HL-60/S4 treated with retinoic acid at 250 ng/mL for 4 days and 3 days (cell line): ENCODE measurements at regions not wholly inside any gene's neighbourhood (a gene's known extent, or its start where the extent isn't known, plus 50 kb on each side); places are given as distances from the start of the nearest gene placed in this dataset.

Experiments
- in situ Hi-C: fragments of 300-500 bp; cut with MboI; formaldehyde crosslinking; loops from 2 replicates; pipeline ENCODE4 v1.7.0; 2022; ENCODE audit warnings: low sequenced_read_pairs

DNA sequence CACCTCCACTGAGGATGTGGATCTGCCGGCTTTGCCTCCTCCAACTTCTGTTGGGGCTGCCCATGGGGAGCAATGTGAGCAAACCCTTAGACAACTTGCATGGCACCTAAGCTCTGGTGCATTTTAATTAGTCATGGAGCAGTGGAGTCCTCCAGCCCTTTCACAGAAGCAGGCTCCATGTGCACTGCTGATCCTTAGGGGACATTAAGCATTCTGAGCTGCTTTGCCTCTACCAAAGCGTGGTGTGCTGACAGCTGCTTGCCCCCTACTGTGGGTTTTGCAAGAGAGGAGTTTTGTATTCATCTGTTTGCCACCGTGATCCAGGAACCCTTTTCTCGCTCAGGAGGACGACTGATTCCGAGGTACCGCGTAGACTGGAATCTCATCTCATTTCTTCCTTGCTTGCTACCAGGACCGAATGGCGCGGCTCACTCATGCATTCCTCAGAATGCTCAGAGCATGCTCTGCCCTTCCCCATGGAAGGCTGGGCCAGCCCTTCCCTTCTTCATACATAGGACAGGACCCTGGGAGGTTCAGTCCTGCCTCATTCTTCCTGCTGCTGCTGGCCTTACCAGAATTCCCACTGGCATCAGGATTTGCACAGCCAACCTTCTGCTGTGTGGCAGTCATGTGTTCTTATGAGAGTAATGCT lies 432.5 kb downstream of the GADD45G start:
- in situ Hi-C loops, result no loop called here

DNA sequence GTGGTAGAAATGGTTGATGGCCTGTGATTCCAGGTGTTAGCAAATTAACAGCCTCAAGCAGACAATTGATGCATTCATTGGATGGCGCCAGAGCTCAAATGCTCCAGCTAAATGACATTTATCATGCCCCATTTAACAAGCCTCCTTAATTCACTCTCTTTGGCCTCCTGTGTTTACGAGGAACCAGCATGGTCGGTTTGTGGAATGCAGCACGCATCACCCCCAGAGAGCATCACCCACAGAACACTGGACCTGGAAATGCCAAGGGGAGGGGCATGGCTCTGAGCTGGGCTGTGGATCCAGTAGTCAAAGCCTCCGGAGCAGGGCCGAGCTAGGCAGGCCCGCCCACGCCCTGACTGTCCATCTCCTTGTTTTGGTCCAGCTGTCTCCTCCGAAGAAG lies 434.0 kb downstream of the GADD45G start:
- in situ Hi-C loops, result no loop called here

DNA sequence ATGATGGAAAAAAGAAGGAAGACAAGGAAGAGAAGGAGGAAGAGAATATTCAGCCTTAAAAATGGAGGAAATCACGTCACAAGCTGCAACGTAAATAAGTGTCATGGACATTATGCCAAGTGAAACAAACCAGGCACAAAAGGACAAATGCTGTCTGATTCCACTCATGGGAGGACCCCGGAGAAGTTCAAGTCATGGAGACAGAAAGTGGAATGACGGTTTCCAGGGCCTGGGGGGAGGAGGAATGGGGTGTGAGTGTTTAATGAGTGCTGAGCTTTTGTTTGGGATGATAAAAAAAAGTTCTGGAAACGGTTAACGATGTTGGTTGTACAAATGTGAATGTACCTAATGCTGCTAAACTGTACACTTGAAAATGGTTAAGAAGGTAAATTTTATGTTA lies 439.5 kb downstream of the GADD45G start:
- in situ Hi-C loops, result no loop called here

DNA sequence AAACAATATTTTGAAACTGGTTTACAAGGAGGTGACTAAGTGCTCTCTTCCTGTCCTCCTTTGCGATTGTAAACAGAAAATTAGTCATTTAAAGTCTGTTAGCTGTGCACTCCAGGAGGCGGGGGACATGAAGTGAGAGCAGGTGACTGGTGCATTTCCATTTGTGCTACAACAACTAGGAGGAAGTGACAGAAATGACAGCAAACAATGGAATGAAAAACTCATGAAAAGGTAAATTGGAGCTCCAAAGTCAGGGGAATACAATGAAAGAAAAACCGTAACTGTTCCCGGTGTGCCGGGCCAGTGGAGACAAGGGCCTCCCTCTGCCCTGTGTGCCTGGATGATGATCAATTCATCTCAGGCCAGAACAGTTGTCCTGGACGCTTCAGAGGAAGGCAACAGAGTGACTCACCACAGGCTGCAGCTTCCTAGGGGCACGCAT lies 439.9 kb downstream of the GADD45G start:
- in situ Hi-C loops, result no loop called here

DNA sequence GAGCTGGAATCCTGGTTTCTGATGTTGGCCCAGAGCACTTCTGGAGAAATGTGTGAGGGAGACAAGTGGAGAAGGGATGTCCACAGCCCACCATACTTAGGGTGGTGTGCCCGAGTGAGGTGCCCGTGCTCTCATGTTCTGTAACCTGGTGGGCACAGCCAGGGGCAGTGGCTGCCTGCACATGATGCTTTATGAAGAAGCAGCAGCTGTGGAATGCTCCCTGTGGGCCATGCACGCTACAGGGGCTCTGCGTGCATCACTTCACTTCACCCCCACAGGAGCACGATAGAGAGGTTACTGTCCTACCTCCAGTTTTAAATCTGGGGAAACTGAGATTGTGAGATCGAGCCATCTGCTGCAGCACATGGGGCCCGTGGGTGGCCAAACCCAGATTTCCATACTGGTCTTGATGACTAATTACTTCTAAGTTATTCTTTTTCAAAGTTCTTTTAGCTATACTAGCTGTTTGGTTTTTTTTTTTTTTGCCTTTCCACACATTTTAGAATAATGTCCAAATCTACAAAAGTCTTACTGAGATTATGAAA lies 441.6 kb downstream of the GADD45G start:
- in situ Hi-C loops, result no loop called here

DNA sequence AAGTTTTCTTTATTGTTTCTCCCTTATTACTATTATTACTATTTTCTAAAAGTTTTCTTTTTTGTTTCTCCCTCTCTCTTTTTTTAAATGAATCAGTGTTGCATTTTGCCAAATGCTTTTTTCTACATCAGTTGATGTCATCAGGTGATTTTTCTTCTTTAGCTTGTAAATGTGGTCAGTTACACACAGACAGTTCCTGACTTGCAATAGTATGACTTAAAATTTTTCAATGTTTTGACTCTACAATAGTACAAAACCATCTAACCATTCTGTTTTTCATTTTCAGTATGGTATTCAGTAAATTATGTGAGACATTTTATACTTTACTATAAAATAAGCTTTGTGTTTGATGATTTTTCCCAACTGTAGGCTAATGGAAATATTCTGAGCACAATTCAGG lies 443.0 kb downstream of the GADD45G start:
- in situ Hi-C loops, result no loop called here

DNA sequence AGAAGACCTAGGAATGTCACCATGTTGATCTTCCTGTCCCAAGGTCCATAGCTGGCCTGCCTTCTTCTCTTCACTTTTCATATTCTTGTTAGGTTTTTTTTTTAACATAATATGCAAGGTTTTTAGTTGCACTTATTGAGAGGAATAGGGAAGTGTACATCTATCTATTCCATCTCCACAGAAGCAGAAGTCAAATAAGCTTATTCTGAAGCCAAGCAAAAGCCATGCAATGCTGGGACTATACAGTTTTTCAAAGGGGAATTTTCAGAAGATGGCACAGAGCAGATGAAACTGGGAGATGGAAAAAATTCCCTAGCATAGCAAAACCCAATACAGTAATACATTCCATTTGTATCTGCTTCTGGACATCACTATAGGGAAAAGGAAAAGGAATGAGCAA lies 447.6 kb downstream of the GADD45G start:
- in situ Hi-C loops, result no loop called here

DNA sequence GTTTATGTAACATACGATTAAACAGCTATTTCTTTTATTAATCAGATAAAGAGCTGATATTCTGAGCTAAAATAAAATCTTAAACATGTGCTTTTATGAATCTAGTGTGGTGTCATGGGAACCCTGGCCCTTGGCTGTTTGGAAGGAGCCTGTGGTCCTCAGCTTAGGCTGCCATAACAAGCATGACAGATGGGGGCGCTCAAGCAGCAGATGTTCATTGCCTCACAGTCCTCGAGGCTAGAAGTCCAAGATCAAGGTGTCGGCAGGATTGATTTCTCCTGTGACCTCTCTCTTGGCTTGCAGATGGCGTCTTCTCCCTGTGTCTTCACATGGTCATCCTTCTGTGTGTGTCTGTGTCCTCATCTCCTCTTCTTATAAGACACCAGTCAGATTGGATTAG lies 448.2 kb downstream of the GADD45G start:
- in situ Hi-C loops, result no loop called here

DNA sequence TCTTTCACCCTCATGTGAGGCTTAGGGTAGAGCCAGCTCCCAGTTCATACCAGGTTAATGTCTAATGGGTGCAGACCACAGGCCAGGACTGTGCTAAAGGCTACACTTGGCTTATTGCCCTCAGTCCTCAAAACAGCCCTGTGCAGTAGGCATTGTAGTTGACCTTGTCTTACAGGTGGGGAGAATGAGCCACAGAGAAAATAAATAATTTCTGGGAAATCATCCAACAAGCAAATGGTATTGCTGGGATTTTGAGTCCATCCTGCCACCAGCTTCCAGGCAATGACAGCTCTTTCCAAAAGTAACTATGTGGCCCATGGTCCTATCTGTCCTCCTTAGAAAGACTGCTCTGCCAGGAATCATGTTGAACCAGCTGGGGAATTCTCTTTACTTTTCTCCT lies 450.0 kb downstream of the GADD45G start:
- in situ Hi-C loops, result no loop called here

DNA sequence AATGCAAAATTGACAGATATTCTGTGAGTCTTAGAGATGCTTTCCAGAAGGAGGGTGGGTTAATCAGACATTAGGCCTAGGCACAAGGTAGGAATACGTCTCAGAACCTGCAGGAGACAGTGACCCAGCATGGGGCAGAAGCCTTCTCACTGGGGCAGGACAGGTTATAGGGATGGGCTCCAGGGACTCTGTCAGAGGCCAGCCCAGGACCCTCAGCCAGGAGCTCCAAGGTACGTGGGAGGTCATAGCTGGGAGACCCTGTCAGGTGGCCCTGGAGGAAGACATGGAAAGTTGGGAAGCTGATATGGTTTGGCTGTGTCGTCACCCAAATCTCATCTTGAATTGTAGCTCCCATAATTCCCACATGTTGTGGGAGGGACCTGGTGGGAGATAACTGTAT lies 450.4 kb downstream of the GADD45G start:
- in situ Hi-C loops, result no loop called here

DNA sequence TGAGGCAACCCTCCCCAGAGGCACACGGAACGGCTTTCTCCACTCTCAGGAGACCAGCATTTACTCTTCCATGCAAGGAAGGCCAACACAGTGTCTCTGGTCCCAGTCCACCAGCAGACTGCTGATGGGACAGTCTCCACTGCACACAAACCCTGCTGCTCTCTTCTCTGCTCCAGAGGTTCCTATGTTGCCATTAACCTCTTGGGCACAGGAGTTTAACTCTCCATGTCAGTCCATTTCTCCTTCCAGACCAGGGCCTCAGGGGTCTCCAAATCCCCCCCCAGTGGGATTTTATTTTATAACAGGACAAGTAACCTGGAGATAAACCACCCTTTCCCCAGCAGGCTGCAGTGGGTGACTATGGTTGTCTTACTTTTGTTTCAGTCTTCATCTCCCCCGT lies 452.5 kb downstream of the GADD45G start:
- in situ Hi-C loops, result no loop called here

DNA sequence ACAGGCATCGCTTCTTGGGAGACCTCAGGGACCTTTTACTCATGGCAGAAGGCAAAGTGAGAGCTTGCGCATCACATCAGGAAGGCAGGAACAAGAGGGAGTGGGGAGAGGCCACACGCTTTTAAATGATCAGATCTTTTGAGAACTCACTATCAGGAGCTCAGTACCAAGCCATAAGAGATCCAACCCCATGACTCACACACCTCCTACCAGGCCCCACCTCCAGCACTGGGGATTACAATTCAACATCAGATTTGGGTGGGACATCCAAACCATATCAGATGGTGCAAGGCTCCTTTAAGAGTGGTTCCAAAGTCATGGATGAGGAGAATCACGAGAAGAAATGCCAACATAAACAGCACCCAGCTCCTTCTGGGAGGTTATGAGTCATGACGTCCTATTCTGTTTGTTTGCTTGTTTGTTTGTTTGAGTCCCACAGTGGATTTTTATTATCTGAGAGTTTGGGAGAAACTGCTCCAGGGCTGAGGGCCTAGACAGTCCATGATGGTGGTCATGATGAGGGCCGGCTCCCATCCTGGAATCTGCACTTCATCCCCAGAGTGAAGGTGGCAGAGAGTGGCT lies 453.5 kb downstream of the GADD45G start:
- in situ Hi-C loops, result no loop called here

DNA sequence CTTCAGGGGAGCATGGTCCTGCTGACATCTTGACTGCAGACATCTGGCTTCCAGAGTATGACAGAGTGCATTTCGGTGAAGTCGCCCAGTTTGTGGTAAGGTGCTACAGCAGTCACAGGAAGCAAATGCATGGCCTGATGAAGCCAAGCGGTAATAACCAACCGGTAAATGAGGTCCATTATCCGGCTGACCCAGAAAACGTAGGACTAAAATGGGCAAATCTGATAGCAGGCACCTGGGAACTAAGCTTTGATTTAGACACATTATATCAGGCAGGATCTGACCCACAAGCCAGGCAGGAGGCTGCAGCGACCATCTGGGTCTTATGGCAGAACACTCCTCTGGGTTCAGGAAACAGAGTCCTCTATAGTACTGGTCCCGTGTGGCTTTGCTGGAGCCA lies 454.6 kb downstream of the GADD45G start:
- in situ Hi-C loops, result no loop called here

DNA sequence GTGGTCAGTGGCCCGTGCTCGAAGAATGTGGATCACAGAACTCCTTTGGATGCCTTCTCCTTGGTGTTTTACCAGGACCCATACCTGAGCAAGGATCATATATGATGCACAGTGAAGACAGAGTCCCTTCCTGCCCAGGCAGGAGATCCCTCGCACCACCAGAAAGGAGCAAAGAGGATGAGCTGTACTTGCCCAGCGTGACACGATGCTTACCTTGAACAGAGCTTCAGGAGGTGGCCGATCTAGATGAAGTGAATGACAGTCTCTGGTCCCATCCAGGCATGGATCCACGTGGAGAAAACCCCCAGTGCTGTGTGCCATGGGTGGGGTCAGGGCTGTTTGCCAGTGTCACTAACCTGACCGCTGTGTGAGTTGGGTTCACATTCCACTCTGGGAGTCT lies 455.4 kb downstream of the GADD45G start:
- in situ Hi-C loops, result no loop called here

DNA sequence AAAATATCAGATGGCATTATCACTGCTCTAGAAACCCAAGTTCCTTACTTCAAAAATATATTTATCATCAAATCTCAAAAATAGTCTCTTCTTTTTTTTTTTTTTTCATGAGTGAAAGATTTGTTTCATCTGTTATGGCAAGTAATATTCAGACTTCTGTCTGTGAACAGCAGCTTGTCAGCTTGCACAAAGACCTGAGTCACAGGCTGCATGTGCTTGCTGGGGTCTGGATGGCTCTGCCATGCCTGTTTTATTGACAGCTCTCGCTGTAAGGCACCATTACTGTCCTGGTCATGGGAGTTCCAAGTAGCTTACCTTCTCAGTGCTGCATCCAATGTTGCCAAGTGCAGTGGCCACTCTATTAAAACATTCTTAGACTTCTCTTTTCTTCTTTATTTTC lies 456.4 kb downstream of the GADD45G start:
- in situ Hi-C loops, result no loop called here

DNA sequence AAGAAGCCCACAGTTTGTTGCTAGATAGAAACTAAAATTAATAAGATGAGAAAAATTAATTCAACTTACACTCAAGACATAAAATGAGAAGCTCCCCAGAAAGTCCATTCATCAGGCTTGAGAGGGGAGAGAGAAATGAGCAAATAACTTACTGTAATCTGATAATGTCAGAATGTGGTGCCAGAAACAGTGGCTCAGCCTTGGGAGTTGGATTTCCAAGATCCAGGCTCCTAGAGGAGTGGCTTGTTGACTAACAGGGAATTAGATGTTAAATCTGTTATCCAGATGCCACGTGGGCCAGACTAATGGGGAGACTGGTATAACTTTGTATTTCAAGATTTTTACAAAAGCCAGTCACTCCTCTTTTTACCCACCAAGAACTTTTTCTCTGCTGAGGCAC lies 458.2 kb downstream of the GADD45G start:
- in situ Hi-C loops, result no loop called here

DNA sequence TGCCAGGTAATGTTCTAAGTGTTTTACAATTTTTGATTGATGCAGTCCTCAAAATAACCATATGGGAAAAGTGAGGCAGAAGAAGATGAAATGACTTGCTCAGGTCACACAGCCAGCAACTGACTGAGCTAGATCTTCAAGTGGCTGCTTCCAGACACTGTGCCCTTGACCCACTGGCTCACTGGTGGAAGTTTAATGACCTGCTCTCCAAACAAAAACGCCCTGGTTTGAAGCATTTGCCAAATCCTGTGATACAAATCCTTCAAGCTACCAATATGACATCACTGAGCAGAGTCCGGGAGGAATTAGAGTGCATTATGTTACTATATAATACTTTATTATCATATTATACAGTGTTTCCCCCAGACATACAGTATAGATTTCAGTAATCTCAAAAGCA lies 459.4 kb downstream of the GADD45G start:
- in situ Hi-C loops, result no loop called here

DNA sequence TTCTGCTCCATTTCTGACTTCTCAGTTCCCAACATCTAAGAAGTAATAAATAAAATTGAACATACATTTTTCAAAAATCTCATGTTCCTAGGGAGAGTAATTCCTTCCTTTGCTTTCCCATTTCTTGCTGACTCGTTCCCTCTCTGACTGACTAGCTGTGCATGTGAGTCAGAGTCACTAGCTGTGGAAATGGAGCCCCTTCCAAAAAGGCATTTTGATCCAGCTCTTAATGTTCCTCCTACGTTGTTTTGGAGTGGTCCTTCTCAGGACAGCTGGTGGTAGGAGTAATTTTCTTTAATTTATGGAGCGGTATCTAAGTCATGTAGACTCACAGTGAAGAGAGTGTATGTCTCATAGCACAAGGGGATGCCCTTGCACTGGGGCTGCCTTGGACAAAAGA lies 460.2 kb downstream of the GADD45G start:
- in situ Hi-C loops, result no loop called here

DNA sequence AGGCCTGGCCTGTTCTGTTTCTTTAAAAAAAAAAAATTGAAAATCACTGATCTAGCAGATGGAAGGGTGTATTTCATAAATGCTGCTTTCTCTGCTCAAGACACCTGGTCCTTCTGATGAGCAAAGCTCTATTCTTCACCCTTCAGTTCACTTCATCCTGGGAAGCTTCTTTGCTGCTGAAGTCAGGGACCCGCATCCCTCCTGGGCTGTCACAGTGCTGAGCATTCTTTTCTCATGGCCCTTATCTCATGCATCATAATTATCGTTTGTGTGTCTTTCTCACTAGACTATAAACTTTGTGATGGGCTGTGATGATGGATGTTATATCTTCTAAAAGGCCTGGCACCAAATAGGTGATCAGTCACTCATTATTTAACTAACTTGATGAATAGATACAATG lies 461.0 kb downstream of the GADD45G start:
- in situ Hi-C loops, result no loop called here

DNA sequence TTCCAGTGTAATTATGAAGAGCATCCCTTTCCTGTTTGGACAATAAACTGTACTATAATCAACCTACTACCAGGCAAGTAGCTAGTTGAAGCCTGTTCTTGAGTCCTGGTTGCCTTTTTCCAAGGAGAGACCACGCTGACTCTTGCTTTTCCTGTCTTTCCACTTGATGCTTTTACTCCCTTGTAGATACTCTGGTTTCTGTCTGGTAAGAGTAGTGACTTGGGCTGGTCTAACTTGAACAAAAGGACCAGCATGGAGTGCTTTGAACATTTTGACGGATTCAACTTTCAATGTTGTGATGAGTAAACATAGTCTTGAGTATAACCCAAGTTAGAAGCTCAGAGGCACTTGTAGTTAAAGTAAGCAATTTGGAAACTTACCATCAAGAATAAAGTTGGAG lies 464.3 kb downstream of the GADD45G start:
- in situ Hi-C loops, result no loop called here

DNA sequence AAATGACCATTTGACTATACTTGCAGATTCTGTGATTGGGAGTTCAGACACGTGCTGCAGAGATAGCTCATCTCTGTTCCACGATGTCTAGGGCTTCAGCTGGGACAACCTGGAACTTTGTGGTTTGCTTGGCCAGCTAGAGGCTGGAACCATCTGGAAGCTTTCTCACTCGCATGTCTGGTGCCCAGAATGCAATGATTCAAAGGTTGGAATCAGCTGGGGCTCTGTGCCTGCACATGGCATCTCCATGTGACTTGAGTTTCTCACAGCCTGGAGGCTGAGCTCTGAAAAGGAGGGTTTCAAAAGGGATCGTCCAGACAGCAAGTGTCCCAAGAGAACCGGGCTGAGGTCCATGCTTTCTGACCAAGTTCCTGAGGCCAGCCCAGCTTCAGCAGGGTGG lies 465.2 kb downstream of the GADD45G start:
- in situ Hi-C loops, result no loop called here

DNA sequence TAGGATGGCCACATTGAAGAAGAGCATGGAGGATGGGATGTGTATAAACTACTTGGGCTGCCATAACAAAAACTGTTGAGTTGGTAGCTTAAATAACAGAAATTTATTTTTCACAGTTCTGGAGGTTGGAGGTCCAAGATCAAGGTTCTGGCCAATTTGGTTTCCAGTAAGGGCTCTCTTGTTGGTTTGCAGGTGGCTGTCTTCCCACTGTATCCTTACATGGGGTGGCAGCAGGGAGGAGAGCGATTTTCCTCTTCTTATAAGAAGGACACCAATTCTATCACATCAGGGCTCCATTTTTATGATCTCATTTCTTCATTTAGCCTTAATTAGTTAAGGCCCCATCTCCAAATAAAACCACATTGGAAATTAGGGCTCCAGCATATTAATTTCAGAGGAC lies 465.7 kb downstream of the GADD45G start:
- in situ Hi-C loops, result no loop called here
